Fibroblast of skin of scalp (primary cell): ENCODE measurements at regions not wholly inside any gene's neighbourhood (a gene's known extent, or its start where the extent isn't known, plus 50 kb on each side); places are given as distances from the start of the nearest gene placed in this dataset.
"Not testable (repeated sequence)": the region's sequence is repeated elsewhere in the genome, so short reads cannot be mapped to it uniquely, and the experiment has no call there.

Source experiments
- DNase-seq: peaks from one replicate; pipeline ENCODE4 v3.0.0-alpha.2; 2013

DNA sequence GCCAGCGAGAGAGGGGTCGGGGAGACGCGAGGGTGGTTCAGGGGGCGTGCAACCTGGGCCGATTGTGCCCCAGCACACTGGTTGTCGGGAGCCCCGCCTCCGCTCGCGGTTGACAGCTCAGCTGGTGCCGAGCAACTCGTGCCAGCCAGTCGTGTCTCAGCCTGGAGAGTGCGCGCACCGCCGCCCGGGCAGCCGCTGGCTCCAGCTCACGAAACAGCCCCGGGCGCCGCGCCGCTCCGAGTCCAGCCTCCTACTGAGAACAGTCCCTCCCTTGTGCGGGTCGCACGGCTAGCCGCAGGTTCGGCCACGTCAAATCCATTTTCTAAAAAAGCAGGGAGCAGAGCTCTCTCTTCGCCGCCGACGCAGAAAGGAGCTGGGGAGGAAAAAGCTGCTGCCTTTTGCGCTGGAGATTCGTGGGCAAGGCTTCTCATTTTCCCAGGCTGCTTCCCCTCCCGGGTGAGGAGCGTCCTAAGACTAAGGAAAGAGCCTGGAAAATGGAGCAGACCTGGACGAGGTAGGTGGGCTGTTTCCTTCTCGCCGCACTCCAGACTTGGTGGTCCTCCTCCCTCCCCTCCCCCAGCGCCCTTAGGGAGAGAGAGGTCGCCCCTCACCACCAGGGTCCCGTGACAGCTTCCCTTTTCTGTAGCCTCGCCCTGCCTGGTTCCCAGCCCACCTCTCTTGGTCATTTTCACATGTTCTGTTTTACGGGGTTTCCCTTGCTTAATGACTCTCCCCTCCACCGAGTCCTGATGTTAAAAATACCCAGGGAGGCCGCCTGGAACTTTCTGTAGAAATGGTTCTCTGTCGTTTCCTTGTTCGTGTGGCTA is 56.7 kb upstream of the SEC22B start:
- not testable (repeated sequence) for DNase-seq

DNA sequence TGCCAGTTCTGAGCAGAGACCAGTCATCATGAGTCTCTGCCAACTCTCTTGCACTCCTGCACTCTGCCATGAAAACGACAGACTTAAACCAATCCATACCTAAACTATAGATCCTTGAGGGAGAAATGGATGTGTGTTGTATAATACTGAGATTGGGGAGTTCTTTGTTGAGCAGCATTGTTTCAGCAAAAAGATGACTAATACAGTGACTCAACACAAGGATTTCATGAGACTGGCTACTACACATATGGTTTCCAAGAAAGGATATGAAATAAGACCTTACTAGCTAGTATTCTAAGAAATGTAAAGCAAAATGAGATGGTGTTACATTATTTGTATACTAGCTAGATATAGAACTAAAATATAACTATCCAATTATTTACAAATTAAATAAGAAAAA is 53.5 kb upstream of the SEC22B start:
- not testable (repeated sequence) for DNase-seq
